A673 (cell line): ENCODE measurements at regions not wholly inside any gene's neighbourhood (a gene's known extent, or its start where the extent isn't known, plus 50 kb on each side); places are given as distances from the start of the nearest gene placed in this dataset.

ENCODE experiments used
- EZH2 ChIP-seq: fragments of 200-600 bp; sonication (generic); IDR thresholded peaks from 2 replicates; pipeline ENCODE4 v1.6.1; 2017; ENCODE audit warnings: borderline replicate concordance, low read depth, mild to moderate bottlenecking, mixed read lengths, antibody characterized with exemption, low read length; ENCODE audit not compliant: poor library complexity, severe bottlenecking
- TF ChIP-seq, protein P1 (sequence below): fragments of 300-800, 200-600 bp; sonication (generic); conservative IDR thresholded peaks from 2 replicates; pipeline ENCODE4 v1.5.1; 2017; ENCODE audit warnings: low read depth, mild to moderate bottlenecking, antibody characterized with exemption, low read length, moderate library complexity, mixed read lengths

DNA sequence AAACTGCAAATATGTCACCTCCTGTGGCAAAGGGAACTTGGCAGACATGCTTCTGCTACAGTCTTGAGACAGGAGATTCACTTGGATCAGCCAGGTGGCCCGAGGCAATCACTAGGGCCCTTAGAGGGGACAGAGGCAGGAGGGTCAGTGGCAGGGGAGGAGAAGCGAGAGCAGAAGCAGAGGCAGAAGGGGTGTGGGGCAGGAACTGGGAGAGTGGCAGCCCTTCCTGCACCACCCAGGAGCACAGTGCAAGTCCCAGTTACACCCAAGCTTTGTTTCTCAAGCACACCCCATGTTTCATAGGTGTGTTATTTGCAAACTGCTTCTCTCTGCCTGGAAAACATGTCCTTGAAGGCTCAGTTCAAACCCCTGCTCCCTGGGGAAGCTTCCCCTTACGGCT lies 309.7 kb upstream of the MYT1L start:
- TF ChIP-seq, protein P1, sequence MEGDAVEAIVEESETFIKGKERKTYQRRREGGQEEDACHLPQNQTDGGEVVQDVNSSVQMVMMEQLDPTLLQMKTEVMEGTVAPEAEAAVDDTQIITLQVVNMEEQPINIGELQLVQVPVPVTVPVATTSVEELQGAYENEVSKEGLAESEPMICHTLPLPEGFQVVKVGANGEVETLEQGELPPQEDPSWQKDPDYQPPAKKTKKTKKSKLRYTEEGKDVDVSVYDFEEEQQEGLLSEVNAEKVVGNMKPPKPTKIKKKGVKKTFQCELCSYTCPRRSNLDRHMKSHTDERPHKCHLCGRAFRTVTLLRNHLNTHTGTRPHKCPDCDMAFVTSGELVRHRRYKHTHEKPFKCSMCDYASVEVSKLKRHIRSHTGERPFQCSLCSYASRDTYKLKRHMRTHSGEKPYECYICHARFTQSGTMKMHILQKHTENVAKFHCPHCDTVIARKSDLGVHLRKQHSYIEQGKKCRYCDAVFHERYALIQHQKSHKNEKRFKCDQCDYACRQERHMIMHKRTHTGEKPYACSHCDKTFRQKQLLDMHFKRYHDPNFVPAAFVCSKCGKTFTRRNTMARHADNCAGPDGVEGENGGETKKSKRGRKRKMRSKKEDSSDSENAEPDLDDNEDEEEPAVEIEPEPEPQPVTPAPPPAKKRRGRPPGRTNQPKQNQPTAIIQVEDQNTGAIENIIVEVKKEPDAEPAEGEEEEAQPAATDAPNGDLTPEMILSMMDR = no peak
- no peak for TF ChIP-seq EZH2
